Body of pancreas (tissue), 4 donors: ENCODE measurements at regions not wholly inside any gene's neighbourhood (a gene's known extent, or its start where the extent isn't known, plus 50 kb on each side); places are given as distances from the start of the nearest gene placed in this dataset.

Experiments used
- ATAC-seq: fragments of 150-250 bp; one replicate; pipeline ENCODE4 v1.9.1; 2016
- DNase-seq, 4 donors: peaks; one replicate each; pipeline ENCODE4 v3.0.0-alpha.2; 2019
- H3K27ac ChIP-seq, 4 donors: fragments of 200-600 bp; sonication (generic); 1 replicate in 3 of 4; 2 replicates in 1 of 4; pipeline versions ENCODE4 v1.5.1 to v1.6.1; 2016 to 2019; ENCODE audit warnings: mild to moderate bottlenecking in 1 of 4, mixed read lengths in 1 of 4, moderate library complexity in 1 of 4
- H3K27me3 ChIP-seq, 2 donors: fragments of 200-600 bp; sonication (generic); one replicate each; pipeline ENCODE4 v1.6.0; 2016; ENCODE audit warnings: mild to moderate bottlenecking in 1 of 2
- H3K36me3 ChIP-seq, 2 donors: fragments of 200-600 bp; sonication (generic); replicated peaks in 1 of 2; 2 replicates each; pipeline ENCODE4 v1.5.1; 2016; ENCODE audit warnings: low read depth in 2 of 2; ENCODE audit not compliant: insufficient read depth in 1 of 2
- H3K4me1 ChIP-seq: fragments of 200-600 bp; sonication (generic); one replicate; pipeline ENCODE4 v1.6.0; 2016
- H3K4me3 ChIP-seq, 2 donors: fragments of 200-600 bp; sonication (generic); 1 replicate in 1 of 2; 2 replicates in 1 of 2; pipeline ENCODE4 v1.5.1; 2016 to 2019
- H3K9me3 ChIP-seq, 3 donors: fragments of 200-600 bp; sonication (generic); 1 replicate in 2 of 3; 2 replicates in 1 of 3; pipeline ENCODE4 v1.5.1; 2016
- CTCF ChIP-seq, 7 experiments: fragments of 450-650 bp in 4 of 7; fragments of 200-600 bp in 3 of 7; sonication (generic) in 3 of 7; IDR thresholded peaks; one replicate each; pipeline ENCODE4 v1.5.1; 2016 to 2019; ENCODE audit warnings: antibody characterized with exemption in 7 of 7
- POLR2A ChIP-seq, 3 donors: fragments of 450-650 bp; IDR thresholded peaks; one replicate each; pipeline ENCODE4 v1.6.1; 2016; ENCODE audit warnings: antibody characterized with exemption in 3 of 3, mild to moderate bottlenecking in 2 of 3
- WGBS, 2 donors: methylation state at CpG; one replicate each; pipeline ENCODE4 v1.1.5; 2017; 5-methylcytosine and 5-hydroxymethylcytosine counted together
- intact Hi-C: fragments of 100-400 bp; cut with DNase I; formaldehyde crosslinking; loops from one replicate; pipeline ENCODE4 v1.15.1; 2023

GRCh38 chr9:85114799-85115198 is 445.3 kb downstream of the NTRK2 start:
- ATAC-seq: no peak
- no peaks in the 10 kb centered on the region for H3K9me3 ChIP-seq
- intact Hi-C loops: no loop called here
- TF ChIP-seq CTCF (IDR thresholded peaks at IDR 0.05) (no peak), POLR2A (IDR thresholded peaks at IDR 0.05) (no peak)
- H3K4me3 ChIP-seq: no peak overlapping the region
- 67 to 76% methylated on average over 3 of the region's 3 CpGs for WGBS, 2 donors
- no peaks in the 10 kb centered on the region for H3K36me3 ChIP-seq
- no peak for DNase-seq
- H3K27me3 ChIP-seq: peaks cover 0 to 5% of the 10 kb centered on the region in 2 donors
- H3K27ac ChIP-seq: no peak overlapping the region
- H3K4me1 ChIP-seq: no peaks in the 10 kb centered on the region

- no peaks in the 10 kb centered on the region for H3K9me3 ChIP-seq
- H3K4me1 ChIP-seq: no peaks in the 10 kb centered on the region
- H3K4me3 ChIP-seq: no peak overlapping the region
- peaks cover 0 to 5% of the 10 kb centered on the region in 2 donors for H3K27me3 ChIP-seq
- no peak for ATAC-seq
- WGBS, 2 donors: 44 to 57% methylated on average over 6 of the region's 6 CpGs
- H3K27ac ChIP-seq: no peak overlapping the region
- DNase-seq: no peak
- no peaks in the 10 kb centered on the region for H3K36me3 ChIP-seq
- intact Hi-C loops: no loop called here
- TF ChIP-seq POLR2A (IDR thresholded peaks at IDR 0.05) (no peak), CTCF (IDR thresholded peaks at IDR 0.05) (no peak)
Measured at GRCh38 chr9:85112933-85113418, 443.4 kb downstream of the NTRK2 start.

- intact Hi-C loops: no loop called here
- Histone ChIP-seq H3K9me3 (no peaks in the 10 kb centered on the region), H3K36me3 (no peaks in the 10 kb centered on the region), H3K27ac (no peak overlapping the region), H3K4me3 (no peak overlapping the region), H3K27me3 (peaks cover 0 to 5% of the 10 kb centered on the region in 2 donors), H3K4me1 (no peaks in the 10 kb centered on the region)
- DNase-seq: no peak
- WGBS, 2 donors: 43 to 64% methylated on average over 2 of the region's 2 CpGs
- TF ChIP-seq CTCF (IDR thresholded peaks at IDR 0.05): no peak
- no peak for TF ChIP-seq POLR2A (IDR thresholded peaks at IDR 0.05)
- no peak for ATAC-seq
Measured at GRCh38 chr9:85112391-85112790, 442.9 kb downstream of the NTRK2 start.

GRCh38 chr9:85108746-85109145 is 439.2 kb downstream of the NTRK2 start:
- ATAC-seq (no peak), DNase-seq (no peak)
- no peak for TF ChIP-seq POLR2A (IDR thresholded peaks at IDR 0.05)
- TF ChIP-seq CTCF (IDR thresholded peaks at IDR 0.05): no peak
- Histone ChIP-seq H3K9me3 (no peaks in the 10 kb centered on the region), H3K27ac (no peak overlapping the region), H3K36me3 (no peaks in the 10 kb centered on the region), H3K4me1 (no peaks in the 10 kb centered on the region), H3K4me3 (no peak overlapping the region), H3K27me3 (no peaks in the 10 kb centered on the region)
- intact Hi-C loops: no loop called here

GRCh38 chr9:85108229-85108628 is 438.7 kb downstream of the NTRK2 start:
- TF ChIP-seq CTCF (IDR thresholded peaks at IDR 0.05): no peak
- no peak for TF ChIP-seq POLR2A (IDR thresholded peaks at IDR 0.05)
- Histone ChIP-seq H3K4me3 (no peak overlapping the region), H3K9me3 (no peaks in the 10 kb centered on the region), H3K27ac (no peak overlapping the region), H3K4me1 (no peaks in the 10 kb centered on the region), H3K36me3 (no peaks in the 10 kb centered on the region), H3K27me3 (no peaks in the 10 kb centered on the region)
- ATAC-seq (no peak), DNase-seq (no peak)
- intact Hi-C loops: no loop called here
- WGBS, 2 donors: 60 to 74% methylated on average over 6 of the region's 6 CpGs
